IMR-90 (cell line): ENCODE measurements at regions not wholly inside any gene's neighbourhood (a gene's known extent, or its start where the extent isn't known, plus 50 kb on each side); places are given as distances from the start of the nearest gene placed in this dataset.

Experiments used
- ATAC-seq: fragments of 200-7000 bp; cut with Tn5 transposase; 2 replicates; pipeline ENCODE4 v1.9.1; 2020; ENCODE audit warnings: low read depth, mild to moderate bottlenecking, moderate library complexity
- BruUV-seq: library from RNA; stranded (reverse); fragments of 400-500 nt; replicated peaks from 2 replicates; lab custom pipeline; 2021; lab: Mats Ljungman, UMichigan
- CTCF ChIA-PET: fragments of 300-600 bp; formaldehyde crosslinking; extraction: SDS; loops from one replicate; lab custom pipeline; 2021; ENCODE audit warnings: antibody characterized with exemption; lab: Yijun Ruan, JAX
- POLR2A ChIA-PET: fragments of 300-600 bp; sonication (Branson Sonifier 250); formaldehyde crosslinking; loops from one replicate; lab custom pipeline; 2022; ENCODE audit warnings: antibody characterized with exemption; ENCODE audit not compliant: unreplicated experiment; lab: Charles Lee
- DNase-seq: peaks from one replicate; pipeline ENCODE4 v3.0.0; 2013
- H2AFZ ChIP-seq: replicated peaks from 2 replicates; pipeline ENCODE3; 2013; ENCODE audit warnings: low read length, mild to moderate bottlenecking; ENCODE audit not compliant: poor library complexity
- H2AK5ac ChIP-seq: 2 replicates; pipeline ENCODE4 v1.6.1; 2013; ENCODE audit warnings: low read depth, low read length, inconsistent platforms
- H2AK9ac ChIP-seq: replicated peaks from 2 replicates; pipeline ENCODE3; 2013; ENCODE audit warnings: mild to moderate bottlenecking, low read depth, low read length, moderate library complexity; ENCODE audit not compliant: poor library complexity
- H2BK120ac ChIP-seq: 2 replicates; pipeline ENCODE4 v1.6.1; 2013; ENCODE audit warnings: low read depth, low read length, inconsistent platforms
- H2BK15ac ChIP-seq: 3 replicates; pipeline ENCODE4 v1.6.1; 2013; ENCODE audit warnings: low read depth, low read length, inconsistent platforms
- H2BK20ac ChIP-seq: 2 replicates; pipeline ENCODE4 v1.6.1; 2013; ENCODE audit warnings: low read depth, mild to moderate bottlenecking, inconsistent platforms, low read length, moderate library complexity
- H2BK5ac ChIP-seq: 2 replicates; pipeline ENCODE4 v1.6.1; 2013; ENCODE audit warnings: mild to moderate bottlenecking, low read depth, low read length, inconsistent platforms; ENCODE audit not compliant: poor library complexity, severe bottlenecking
- H3K14ac ChIP-seq: replicated peaks from 2 replicates; pipeline ENCODE4 v1.6.1; 2013; ENCODE audit warnings: low read depth, low read length, inconsistent platforms
- H3K18ac ChIP-seq: 2 replicates; pipeline ENCODE4 v1.6.1; 2013; ENCODE audit warnings: low read depth, low read length, control low read depth
- H3K23ac ChIP-seq: 2 replicates; pipeline ENCODE4 v1.6.1; 2013; ENCODE audit warnings: low read depth, low read length, inconsistent platforms
- H3K27ac ChIP-seq: 2 replicates; pipeline ENCODE4 v1.5.1; 2013; ENCODE audit warnings: mild to moderate bottlenecking, control low read depth, low read length; ENCODE audit not compliant: insufficient read depth
- H3K27me3 ChIP-seq: 2 replicates; pipeline ENCODE4 v1.6.1; 2013; ENCODE audit warnings: low read length; ENCODE audit not compliant: control insufficient read depth, insufficient read depth
- H3K36me3 ChIP-seq: 2 replicates; pipeline ENCODE4 v1.6.1; 2013; ENCODE audit warnings: low read length, mixed read lengths; ENCODE audit not compliant: control insufficient read depth, insufficient read depth
- H3K4ac ChIP-seq: 2 replicates; pipeline ENCODE4 v1.6.1; 2013; ENCODE audit warnings: low read depth, low read length, inconsistent platforms
- H3K4me1 ChIP-seq: 2 replicates; pipeline ENCODE4 v1.6.1; 2013; ENCODE audit warnings: low read length, mixed read lengths; ENCODE audit not compliant: control insufficient read depth, insufficient read depth
- H3K4me2 ChIP-seq: 2 replicates; pipeline ENCODE4 v1.6.1; 2013; ENCODE audit warnings: low read depth, mild to moderate bottlenecking, control low read depth, low read length, moderate library complexity
- H3K4me3 ChIP-seq: 2 replicates; pipeline ENCODE4 v1.5.1; 2013; ENCODE audit warnings: low read depth, mild to moderate bottlenecking, control low read depth, low read length, moderate library complexity; ENCODE audit not compliant: insufficient read depth
- H3K56ac ChIP-seq: 2 replicates; pipeline ENCODE4 v1.6.1; 2013; ENCODE audit warnings: low read length, inconsistent platforms; ENCODE audit not compliant: insufficient read depth; ENCODE audit errors: extremely low read depth
- H3K79me1 ChIP-seq, 2 experiments: 2 replicates each; pipeline ENCODE4 v1.6.1; 2013; ENCODE audit warnings: low read length in 2 of 2, inconsistent platforms in 1 of 2, low read depth in 1 of 2
- H3K9ac ChIP-seq: 2 replicates; pipeline ENCODE4 v1.6.1; 2013; ENCODE audit warnings: low read depth, low read length, control low read depth
- H3K9me1 ChIP-seq: 2 replicates; pipeline ENCODE4 v1.6.1; 2013; ENCODE audit warnings: low read length, inconsistent platforms; ENCODE audit not compliant: insufficient read depth
- H3K9me3 ChIP-seq: 2 replicates; pipeline ENCODE4 v1.6.1; 2013; ENCODE audit warnings: low read length; ENCODE audit not compliant: control insufficient read depth, insufficient read depth
- H4K20me1 ChIP-seq: 2 replicates; pipeline ENCODE4 v1.6.1; 2013; ENCODE audit warnings: low read length, inconsistent platforms; ENCODE audit not compliant: insufficient read depth
- H4K5ac ChIP-seq: 2 replicates; pipeline ENCODE4 v1.6.1; 2013; ENCODE audit warnings: mild to moderate bottlenecking, low read depth, low read length, control low read depth
- H4K8ac ChIP-seq, 2 experiments: 2 replicates each; pipeline ENCODE4 v1.6.1; 2013; ENCODE audit warnings: low read depth in 2 of 2, low read length in 2 of 2, control low read depth in 1 of 2, inconsistent platforms in 1 of 2
- H4K91ac ChIP-seq: 2 replicates; pipeline ENCODE4 v1.6.1; 2013; ENCODE audit warnings: low read depth, low read length, inconsistent platforms; ENCODE audit not compliant: insufficient read depth
- CHD1 ChIP-seq: IDR thresholded peaks from 2 replicates; pipeline ENCODE4 v1.6.1; 2012; ENCODE audit warnings: low read depth, low read length, improper control_type of control experiment
- CTCF ChIP-seq: conservative IDR thresholded peaks from 2 replicates; pipeline ENCODE4 v1.5.1; 2012; ENCODE audit warnings: mild to moderate bottlenecking, low read depth, low read length, improper control_type of control experiment
- FOS ChIP-seq: fragments of 150-350 bp; IDR thresholded peaks from 2 replicates; pipeline ENCODE4 v1.6.1; 2016; ENCODE audit warnings: low read depth, low read length
- MAFK ChIP-seq: IDR thresholded peaks from 2 replicates; pipeline ENCODE4 v1.6.1; 2012; ENCODE audit warnings: low read depth, low read length, improper control_type of control experiment
- NFE2L2 ChIP-seq: fragments of 150-350 bp; IDR thresholded peaks from 2 replicates; pipeline ENCODE4 v1.6.1; 2016; ENCODE audit warnings: low read depth, mild to moderate bottlenecking, low read length
- dilution Hi-C: fragments of 300-500 bp; cut with HindIII; formaldehyde crosslinking; loops from one replicate; pipeline ENCODE4 v1.14.3; 2018; ENCODE audit warnings: low sequenced_read_pairs; ENCODE audit not compliant: unreplicated experiment
- in situ Hi-C: fragments of 300-500 bp; cut with MboI; formaldehyde crosslinking; loops from 3 replicates; pipeline ENCODE4 v1.14.3; 2019; ENCODE audit warnings: low sequenced_read_pairs, inconsistent platforms, mixed read lengths
- intact Hi-C: fragments of 100-400 bp; cut with micrococcal nuclease; formaldehyde crosslinking; loops from 2 replicates; pipeline ENCODE4 v1.10.0; 2022

GRCh38 chr6:82111818-82112217 lies 135.7 kb downstream of the IBTK start:
- Histone ChIP-seq H2AK5ac (no peak overlapping the region), H3K36me3 (no peaks in the 10 kb centered on the region), H3K18ac (no peak overlapping the region), H3K27ac (no peak overlapping the region), H2AK9ac (no peak overlapping the region), H3K4me1 (no peaks in the 10 kb centered on the region), H4K20me1 (no peaks in the 10 kb centered on the region), H2BK120ac (no peak overlapping the region), H2BK5ac (no peak overlapping the region), H4K8ac (no peak overlapping the region), H3K9me1 (no peaks in the 10 kb centered on the region), H3K23ac (no peak overlapping the region), H4K5ac (no peak overlapping the region), H3K9me3 (no peaks in the 10 kb centered on the region), H2BK15ac (no peak overlapping the region), H3K14ac (no peak overlapping the region), H3K9ac (no peak overlapping the region), H3K27me3 (no peaks in the 10 kb centered on the region; the same call in 1 of the 2 replicates), H2AFZ (no peak overlapping the region), H3K4ac (no peak overlapping the region), H3K4me3 (no peak overlapping the region), H2BK20ac (no peak overlapping the region), H3K79me1 (no peaks in the 10 kb centered on the region), H3K56ac (no peak overlapping the region), H4K91ac (no peak overlapping the region), H3K4me2 (no peak overlapping the region)
- POLR2A ChIA-PET, result no interaction called here
- DNase-seq (no peak), ATAC-seq (no peak)
- TF ChIP-seq FOS (no peak), MAFK (no peak), CTCF (no peak), CHD1 (no peak), NFE2L2 (no peak)
- in situ Hi-C loops, result no loop called here
- dilution Hi-C loops, result no loop called here
- no TSS peak for BruUV-seq
- CTCF ChIA-PET, result interaction anchor here (0.5 kb wide), 1 partner anchor 487 kb away, joined by 4 read pairs; no protein-coding TSS in a partner anchor
- intact Hi-C loops, result no loop called here
